Osteoblast (primary cell): ENCODE measurements at regions not wholly inside any gene's neighbourhood (a gene's known extent, or its start where the extent isn't known, plus 50 kb on each side); places are given as distances from the start of the nearest gene placed in this dataset.

Source experiments
- DNase-seq: peaks from one replicate; pipeline ENCODE4 v3.0.0; 2011; ENCODE audit warnings: low spot score, mixed read lengths; ENCODE audit not compliant: insufficient read length; ENCODE audit errors: missing footprints
- H2AFZ ChIP-seq: 2 replicates; pipeline ENCODE4 v1.6.0; 2011; ENCODE audit warnings: mild to moderate bottlenecking, low read length
- H3K27ac ChIP-seq: 2 replicates; pipeline ENCODE4 v1.5.1; 2011; ENCODE audit warnings: mild to moderate bottlenecking, low read depth, low read length, moderate library complexity
- H3K27me3 ChIP-seq: 2 replicates; pipeline ENCODE4 v1.6.0; 2012; ENCODE audit warnings: mild to moderate bottlenecking, control low read depth, inconsistent platforms, low read length, moderate library complexity; ENCODE audit not compliant: insufficient read depth
- H3K36me3 ChIP-seq: 2 replicates; pipeline ENCODE4 v1.5.1; 2011; ENCODE audit warnings: mild to moderate bottlenecking, low read length, control low read depth, moderate library complexity; ENCODE audit not compliant: insufficient read depth
- H3K4me1 ChIP-seq: 2 replicates; pipeline ENCODE4 v1.5.1; 2011; ENCODE audit warnings: mild to moderate bottlenecking, low read length, control low read depth, moderate library complexity; ENCODE audit not compliant: insufficient read depth
- H3K4me2 ChIP-seq: 2 replicates; pipeline ENCODE4 v1.6.0; 2011; ENCODE audit warnings: mild to moderate bottlenecking, low read length; ENCODE audit not compliant: insufficient read depth
- H3K4me3 ChIP-seq: fragments of 200-600 bp; sonication (generic); 3 replicates; pipeline ENCODE4 v1.5.1; 2012; ENCODE audit warnings: mild to moderate bottlenecking, low read length, inconsistent platforms; ENCODE audit not compliant: insufficient read depth
- H3K79me2 ChIP-seq: 2 replicates; pipeline ENCODE4 v1.6.0; 2012; ENCODE audit warnings: mild to moderate bottlenecking, low read length, control low read depth, inconsistent platforms; ENCODE audit not compliant: insufficient read depth
- H3K9me3 ChIP-seq: 2 replicates; pipeline ENCODE4 v1.5.1; 2011; ENCODE audit warnings: low read depth, low read length, control low read depth
- H4K20me1 ChIP-seq: 2 replicates; pipeline ENCODE4 v1.6.0; 2012; ENCODE audit warnings: mild to moderate bottlenecking, low read length, control low read depth; ENCODE audit not compliant: insufficient read depth
- TF ChIP-seq, protein P1 (sequence below): IDR thresholded peaks from 2 replicates; pipeline ENCODE4 v1.5.1; 2011; ENCODE audit warnings: mild to moderate bottlenecking, low read depth, low read length, moderate library complexity; ENCODE audit errors: extremely low read depth

DNA sequence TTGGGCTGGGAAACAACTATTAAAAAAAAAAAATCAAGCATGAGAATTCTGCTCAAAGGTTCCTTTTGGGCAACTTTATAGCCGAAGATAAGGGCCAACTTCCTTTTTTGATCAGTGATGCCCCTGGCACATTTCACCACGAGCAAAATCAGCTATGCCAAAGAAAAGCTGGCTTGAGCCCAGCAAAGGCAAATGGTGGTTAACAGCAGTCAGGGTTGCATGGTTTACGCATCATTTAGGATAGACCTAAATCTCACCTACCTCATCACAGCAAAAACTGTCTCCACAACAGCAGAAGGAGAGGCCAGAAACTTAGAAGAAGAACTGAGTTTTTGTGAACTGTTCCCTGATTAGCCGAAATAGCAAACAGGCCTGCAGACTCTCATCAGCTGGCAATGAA, 220.1 kb upstream of the CDIN1 start:
- Histone ChIP-seq H3K36me3 (no peaks in the 10 kb centered on the region), H3K4me1 (peaks cover 63% of the 10 kb centered on the region), H3K27ac (no peak overlapping the region), H3K79me2 (no peaks in the 10 kb centered on the region), H2AFZ (peak overlapping the region; percentile 18), H3K4me3 (no peak overlapping the region), H3K4me2 (no peak overlapping the region), H4K20me1 (no peaks in the 10 kb centered on the region), H3K27me3 (no peaks in the 10 kb centered on the region), H3K9me3 (no peaks in the 10 kb centered on the region)
- TF ChIP-seq, protein P1, sequence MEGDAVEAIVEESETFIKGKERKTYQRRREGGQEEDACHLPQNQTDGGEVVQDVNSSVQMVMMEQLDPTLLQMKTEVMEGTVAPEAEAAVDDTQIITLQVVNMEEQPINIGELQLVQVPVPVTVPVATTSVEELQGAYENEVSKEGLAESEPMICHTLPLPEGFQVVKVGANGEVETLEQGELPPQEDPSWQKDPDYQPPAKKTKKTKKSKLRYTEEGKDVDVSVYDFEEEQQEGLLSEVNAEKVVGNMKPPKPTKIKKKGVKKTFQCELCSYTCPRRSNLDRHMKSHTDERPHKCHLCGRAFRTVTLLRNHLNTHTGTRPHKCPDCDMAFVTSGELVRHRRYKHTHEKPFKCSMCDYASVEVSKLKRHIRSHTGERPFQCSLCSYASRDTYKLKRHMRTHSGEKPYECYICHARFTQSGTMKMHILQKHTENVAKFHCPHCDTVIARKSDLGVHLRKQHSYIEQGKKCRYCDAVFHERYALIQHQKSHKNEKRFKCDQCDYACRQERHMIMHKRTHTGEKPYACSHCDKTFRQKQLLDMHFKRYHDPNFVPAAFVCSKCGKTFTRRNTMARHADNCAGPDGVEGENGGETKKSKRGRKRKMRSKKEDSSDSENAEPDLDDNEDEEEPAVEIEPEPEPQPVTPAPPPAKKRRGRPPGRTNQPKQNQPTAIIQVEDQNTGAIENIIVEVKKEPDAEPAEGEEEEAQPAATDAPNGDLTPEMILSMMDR: no peak
- no peak for DNase-seq

DNA sequence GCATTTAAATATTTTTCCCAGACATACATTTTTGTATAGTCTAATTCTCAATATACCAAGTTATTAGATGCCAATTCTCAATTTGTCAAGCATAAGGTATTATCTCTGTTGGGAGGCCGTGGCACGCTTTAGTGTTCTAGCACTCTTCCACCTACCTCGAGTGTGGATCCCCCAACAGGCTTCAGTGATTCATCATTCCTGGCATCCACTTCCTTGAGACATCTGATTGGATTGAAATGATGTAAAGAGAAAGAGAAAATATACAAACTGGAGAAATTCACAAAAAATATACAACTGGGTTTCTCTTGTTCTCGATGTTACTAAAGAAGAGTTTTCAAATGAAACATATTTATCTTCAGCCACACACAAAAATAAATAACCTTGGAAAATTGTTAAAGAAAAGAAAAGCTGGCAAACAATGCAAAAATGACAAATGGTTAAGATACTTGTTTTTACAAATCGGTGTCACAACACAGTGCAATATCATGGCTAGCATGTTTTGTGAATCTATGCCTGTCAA, 218.0 kb upstream of the CDIN1 start:
- Histone ChIP-seq H3K36me3 (no peaks in the 10 kb centered on the region), H3K27ac (peak overlapping the region; percentile 52), H3K9me3 (no peaks in the 10 kb centered on the region), H4K20me1 (no peaks in the 10 kb centered on the region), H3K4me2 (peak overlapping the region; percentile 43), H3K27me3 (no peaks in the 10 kb centered on the region), H3K4me3 (no peak overlapping the region), H3K79me2 (no peaks in the 10 kb centered on the region), H3K4me1 (peaks cover 60% of the 10 kb centered on the region), H2AFZ (no peak overlapping the region)
- TF ChIP-seq, protein P1: no peak
- no peak for DNase-seq

DNA sequence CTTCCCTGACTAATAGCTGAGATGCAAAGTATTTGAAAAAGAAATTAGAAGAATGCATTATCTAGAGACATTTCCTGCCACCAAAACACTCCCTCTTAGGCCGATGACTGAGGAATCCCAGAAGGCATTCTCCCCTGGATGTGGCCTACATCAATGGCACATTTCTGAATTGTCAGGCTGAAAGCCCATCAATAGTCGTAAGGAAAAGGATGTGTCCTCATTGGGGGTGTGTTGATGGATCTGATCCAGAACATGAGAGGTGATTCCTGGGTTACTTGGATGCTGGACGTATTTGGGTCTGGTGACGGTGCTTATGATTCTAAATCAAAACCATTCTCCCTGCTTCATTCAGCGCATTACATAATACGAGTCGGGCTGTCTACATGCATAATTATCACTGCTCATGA, 216.9 kb upstream of the CDIN1 start:
- no peaks in the 10 kb centered on the region for H3K27me3 ChIP-seq
- no peak for DNase-seq
- no peaks in the 10 kb centered on the region for H3K79me2 ChIP-seq
- H2AFZ ChIP-seq: peak overlapping the region; percentile 10
- peaks cover 49% of the 10 kb centered on the region for H3K4me1 ChIP-seq
- TF ChIP-seq, protein P1: no peak
- H3K27ac ChIP-seq: no peak overlapping the region
- no peaks in the 10 kb centered on the region for H3K36me3 ChIP-seq
- H3K9me3 ChIP-seq: no peaks in the 10 kb centered on the region
- H3K4me3 ChIP-seq: no peak overlapping the region
- no peak overlapping the region for H3K4me2 ChIP-seq
- no peaks in the 10 kb centered on the region for H4K20me1 ChIP-seq

DNA sequence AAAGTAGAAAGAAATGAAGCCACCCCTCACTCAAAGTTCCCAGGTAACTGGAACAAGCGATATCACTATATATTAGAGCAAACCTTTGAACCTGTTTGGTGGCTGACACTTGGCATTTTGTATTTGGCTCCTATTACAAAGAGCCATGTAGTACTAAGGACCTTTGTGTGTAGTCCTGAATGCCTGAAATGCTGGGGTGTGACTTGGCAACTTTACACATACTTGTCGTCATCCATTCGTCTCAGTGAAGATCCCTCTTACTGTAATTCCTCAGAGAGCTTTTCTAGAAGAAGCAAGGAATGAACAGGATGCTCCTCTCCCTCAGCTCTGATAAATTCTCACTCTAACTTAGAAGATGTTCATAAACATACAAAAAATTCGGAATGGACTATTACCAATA, 216.1 kb upstream of the CDIN1 start:
- DNase-seq: no peak
- H3K4me2 ChIP-seq: no peak overlapping the region

More for the DNA sequence above, 216.1 kb upstream of the CDIN1 start:
- no peaks in the 10 kb centered on the region for H4K20me1 ChIP-seq
- H2AFZ ChIP-seq: no peak overlapping the region
- no peaks in the 10 kb centered on the region for H3K27me3 ChIP-seq
- H3K4me1 ChIP-seq: peaks cover 41% of the 10 kb centered on the region
- H3K79me2 ChIP-seq: no peaks in the 10 kb centered on the region
- no peak overlapping the region for H3K27ac ChIP-seq
- no peaks in the 10 kb centered on the region for H3K9me3 ChIP-seq
- TF ChIP-seq, protein P1: no peak
- no peak overlapping the region for H3K4me3 ChIP-seq
- H3K36me3 ChIP-seq: no peaks in the 10 kb centered on the region
